SH-SY5Y (cell line): ENCODE measurements at regions not wholly inside any gene's neighbourhood (a gene's known extent, or its start where the extent isn't known, plus 50 kb on each side); places are given as distances from the start of the nearest gene placed in this dataset.

Source experiments
- GATA2 ChIP-seq: IDR thresholded peaks from 2 replicates; pipeline ENCODE4 v1.6.1; 2011; ENCODE audit warnings: mild to moderate bottlenecking, low read depth, low read length
- GATA3 ChIP-seq: IDR thresholded peaks from 2 replicates; pipeline ENCODE4 v1.6.1; 2011; ENCODE audit warnings: low read depth, mild to moderate bottlenecking, low read length, moderate library complexity

DNA sequence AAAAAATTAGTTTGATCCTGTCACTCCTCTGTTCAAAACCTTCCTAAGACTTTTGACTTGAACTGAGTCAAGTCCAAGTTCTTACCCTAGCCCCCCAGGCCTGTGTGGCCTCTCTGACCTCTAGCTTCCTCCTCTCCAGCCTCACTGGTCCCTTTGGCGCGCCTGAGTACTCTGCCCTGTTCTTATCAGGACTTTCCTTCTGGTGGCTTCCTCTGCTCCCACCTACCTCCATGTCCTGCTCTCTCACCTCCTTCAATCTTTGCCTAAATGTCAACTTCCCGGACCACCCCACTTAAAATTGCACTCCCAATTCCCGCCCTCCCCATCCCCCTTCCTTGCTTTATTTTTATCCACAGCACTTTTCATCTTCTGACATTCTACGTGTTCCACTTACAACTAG is 526.1 kb upstream of the KLF4 start:
- no peak for TF ChIP-seq GATA3

DNA sequence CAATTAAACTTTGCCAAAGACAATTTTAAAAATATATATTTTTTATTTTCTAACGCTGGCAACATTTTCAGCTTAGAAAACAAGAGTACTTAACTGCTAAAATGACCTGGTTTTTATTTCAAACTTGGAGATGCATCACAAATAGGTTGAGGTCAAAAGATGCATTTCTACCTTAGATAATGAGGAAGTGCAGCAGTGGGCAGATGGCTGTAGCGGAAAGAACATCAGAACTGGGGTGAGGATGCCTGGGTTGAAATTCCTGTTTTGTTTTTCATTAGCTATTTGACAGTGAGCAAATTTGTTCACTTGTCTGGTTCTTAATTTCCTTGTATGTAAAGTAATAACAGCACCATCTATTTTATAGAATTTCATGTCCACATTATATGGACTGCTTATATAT is 524.8 kb upstream of the KLF4 start:
- no peak for TF ChIP-seq GATA2
- TF ChIP-seq GATA3, result no peak

DNA sequence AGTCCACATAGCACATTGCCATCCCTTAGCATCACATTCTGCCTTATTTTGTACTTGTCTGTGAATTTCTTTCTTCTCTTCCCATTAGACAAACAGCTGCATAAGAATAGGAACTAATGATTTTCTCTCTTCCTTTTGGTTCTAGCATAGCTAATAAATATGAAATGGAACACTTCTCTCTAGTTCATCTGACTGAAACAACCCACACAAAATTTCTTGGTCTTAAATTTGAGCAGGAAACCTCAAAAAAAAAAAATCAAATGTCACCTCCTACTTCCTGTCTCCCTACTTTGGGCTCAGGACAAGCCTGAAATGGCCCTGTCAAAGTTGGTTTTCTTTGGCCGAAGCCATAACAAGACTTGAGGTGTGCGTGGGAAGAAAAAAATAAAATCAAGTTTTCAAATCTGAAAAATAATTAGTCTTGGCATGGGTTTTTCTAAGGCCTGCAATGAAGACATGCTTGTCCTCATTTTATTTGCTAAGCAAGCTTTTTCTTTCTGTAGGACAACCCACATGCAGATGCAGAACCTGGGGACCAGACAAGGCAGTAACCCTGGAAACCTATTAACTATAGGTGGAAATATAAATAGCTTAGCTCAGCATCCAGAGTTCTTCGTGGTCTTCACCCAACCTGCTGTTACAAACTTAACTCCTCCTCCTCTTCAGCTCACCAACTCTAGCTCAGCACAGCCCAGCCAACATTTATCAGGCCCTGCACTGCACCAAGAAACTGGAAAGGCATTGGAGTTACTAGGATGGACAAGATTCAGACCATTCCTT is 523.5 kb upstream of the KLF4 start:
- TF ChIP-seq GATA2 (no peak), GATA3 (no peak)

DNA sequence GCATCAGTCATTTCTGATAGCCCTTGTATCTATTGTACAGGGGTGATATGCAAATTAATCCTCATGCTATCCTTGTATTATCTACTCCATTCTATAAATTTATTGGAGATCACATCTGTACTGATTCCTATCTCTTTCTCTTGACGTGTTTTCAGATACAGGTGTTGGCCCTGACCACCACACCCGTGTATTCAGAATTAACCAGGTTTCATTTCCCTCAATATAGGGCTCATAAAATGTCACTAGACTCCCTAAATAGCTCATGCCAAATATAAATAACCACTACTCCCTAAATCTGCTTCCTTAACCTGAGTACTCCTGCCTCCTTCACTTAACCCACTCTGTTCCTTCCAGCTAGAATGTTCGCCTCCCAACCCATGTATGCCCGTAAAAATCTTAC is 522.8 kb upstream of the KLF4 start:
- no peak for TF ChIP-seq GATA3
- no peak for TF ChIP-seq GATA2

DNA sequence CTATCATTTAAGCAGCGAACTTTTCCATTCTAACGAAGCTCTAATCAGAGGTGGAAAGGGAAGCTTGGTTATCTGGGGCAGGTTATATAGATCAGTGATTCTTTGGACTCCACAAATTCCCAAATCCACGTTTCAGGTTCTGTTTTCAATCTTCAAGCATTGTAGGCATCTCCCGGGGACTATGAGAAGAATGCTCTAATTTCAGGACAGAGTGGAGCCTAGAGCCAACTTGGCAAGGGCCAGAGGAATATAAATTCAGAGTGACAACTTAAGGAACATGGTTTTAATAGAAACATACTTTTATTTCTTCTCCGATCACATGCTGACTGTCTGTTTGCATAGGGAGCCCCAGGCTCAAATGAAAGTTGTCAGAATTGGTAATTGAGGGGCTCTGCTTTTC is 514.0 kb upstream of the KLF4 start:
- TF ChIP-seq GATA2 (no peak), GATA3 (no peak)

DNA sequence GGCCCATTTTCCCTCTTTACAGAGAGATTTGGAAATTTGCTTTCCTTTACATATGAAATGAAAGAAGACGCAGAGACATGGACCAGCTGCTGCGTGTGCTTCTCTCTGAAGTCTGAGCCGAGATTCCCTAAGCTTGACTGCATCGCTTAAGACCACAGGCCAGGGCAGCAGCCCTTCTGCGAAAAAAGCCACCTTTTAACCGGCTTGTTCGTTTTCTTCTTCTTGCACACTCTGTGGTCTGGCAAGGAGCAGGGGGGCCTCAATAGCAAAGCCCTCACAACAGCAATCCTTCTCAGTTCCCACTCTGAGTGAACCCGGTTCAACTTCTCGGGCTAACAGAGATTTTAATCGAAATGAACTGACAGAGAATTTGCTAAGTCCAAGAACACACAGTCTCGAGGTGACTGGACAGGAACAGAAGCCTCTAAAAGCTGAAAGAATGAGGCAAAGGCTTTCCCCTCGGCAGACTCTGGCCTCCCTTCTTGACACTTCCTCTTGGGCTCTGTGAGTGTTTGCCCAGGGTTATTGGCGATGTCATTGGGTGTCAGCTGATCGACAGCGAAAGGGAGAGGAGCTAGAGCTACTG is 512.9 kb upstream of the KLF4 start:
- TF ChIP-seq GATA3 (no peak), GATA2 (no peak)

DNA sequence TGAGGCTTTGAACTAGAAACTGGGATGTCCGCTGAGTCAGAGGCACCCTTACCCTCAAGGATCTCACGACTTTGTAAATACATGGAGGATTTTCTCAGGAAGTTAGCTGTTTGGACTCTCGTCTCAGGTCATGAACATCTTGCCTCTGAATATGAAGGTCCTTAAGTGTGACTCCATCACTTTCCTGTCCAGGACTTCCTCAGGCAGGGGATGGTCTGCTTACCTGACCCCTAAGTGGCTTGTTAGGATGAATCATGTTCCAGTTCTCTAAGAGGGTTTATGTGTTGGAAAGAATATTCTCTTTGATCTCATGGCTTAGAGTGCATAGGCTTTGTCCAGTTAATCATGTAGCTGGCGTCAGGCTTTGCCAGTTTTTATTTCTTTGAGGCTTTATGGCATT is 511.7 kb upstream of the KLF4 start:
- TF ChIP-seq GATA3 (no peak), GATA2 (no peak)

DNA sequence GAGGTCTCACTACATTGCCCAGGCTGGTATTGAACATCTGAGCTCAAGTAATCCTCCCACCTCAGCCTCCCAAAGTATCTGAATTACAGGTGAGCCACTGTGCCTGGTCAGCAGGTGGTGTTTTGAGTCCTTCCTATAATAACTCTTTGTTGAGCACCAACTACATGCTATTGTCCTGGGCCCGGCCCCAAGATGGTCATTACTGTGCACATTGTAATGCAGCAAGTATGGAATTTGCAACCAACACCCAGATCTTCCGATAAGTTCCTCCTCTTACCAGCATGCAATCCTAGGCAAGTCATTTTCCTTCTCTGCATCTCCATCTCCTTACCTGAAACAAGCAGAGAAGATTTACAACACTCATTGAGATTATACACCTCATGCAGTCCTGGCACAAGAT is 510.3 kb upstream of the KLF4 start:
- TF ChIP-seq GATA2, result no peak
- TF ChIP-seq GATA3, result no peak

DNA sequence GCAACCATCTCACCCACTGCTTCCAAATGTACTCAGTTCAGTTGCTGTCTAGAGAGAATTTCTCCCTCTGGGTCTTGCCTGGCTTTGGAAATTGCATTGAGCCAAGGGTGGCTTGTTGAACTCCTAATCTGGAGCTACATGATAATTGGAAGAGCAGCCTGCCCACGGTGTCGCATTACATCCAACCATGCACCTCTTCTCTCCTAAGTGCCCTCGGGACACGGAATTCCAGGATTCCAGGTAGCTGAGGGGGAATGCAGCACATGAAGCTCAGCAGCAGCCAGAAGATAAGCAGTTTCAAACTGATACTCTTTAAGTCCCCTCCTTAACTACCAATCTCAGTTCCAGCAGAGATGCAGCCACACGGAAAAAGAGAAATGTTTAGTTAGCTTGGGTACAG is 509.4 kb upstream of the KLF4 start:
- TF ChIP-seq GATA2 (no peak), GATA3 (no peak)

DNA sequence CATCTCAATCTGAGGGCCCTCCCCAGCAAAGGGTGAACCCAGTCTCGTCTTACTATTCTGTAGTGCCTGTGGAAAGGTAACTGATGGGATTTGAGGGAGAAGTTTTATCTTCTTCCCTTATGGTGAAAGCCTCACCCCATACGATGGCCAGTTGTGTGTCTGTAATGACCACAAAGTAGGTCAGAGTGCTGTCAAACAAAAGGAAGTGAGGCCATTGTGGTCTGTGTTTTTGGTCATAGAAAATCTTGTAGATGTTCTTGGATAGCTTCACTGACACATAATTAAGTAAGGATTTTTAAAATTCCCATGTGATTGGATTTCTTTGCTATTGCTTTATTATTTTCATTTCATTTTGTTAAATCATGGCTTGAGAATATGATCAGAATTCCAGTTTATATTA is 505.1 kb upstream of the KLF4 start:
- TF ChIP-seq GATA2, result no peak
- TF ChIP-seq GATA3, result no peak

DNA sequence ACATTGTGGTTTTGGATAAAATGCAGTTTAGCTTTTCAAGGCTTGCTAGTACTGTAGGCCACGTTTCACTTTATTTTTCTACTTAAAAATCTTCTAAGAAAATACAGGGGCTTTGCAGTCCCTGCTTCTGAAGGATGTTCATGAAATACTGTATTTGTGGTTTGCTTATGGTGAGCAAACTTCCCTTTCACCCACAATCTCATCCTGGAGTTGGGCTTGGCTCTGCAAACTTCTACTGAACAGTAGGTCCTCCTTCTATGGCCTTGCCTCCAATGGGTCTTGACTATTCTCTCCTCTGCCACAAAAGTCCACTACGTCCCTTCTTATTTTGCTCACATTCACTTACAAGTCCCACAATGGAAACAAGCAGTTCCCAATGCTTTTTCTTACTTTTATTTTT is 502.7 kb upstream of the KLF4 start:
- TF ChIP-seq GATA3 (no peak), GATA2 (no peak)

DNA sequence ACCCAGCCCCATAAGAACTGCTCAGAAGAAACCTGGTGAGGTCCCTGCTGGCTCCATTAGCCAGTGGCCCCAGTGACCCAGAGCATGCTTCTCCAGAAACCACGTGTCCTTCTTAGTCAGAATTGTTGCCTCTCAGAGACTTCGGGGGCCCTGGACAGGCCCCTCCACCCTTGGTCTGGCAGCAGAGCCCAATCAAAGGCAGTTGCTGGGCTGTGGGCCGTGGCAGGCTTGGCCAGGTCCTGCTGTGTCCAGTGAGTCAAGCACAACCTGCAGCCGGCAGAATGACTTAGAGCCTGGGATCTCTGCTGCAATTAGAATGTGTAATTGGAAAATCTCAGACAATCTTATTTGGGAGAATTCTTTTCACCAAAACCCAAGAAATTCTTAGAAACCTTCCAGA is 502.0 kb upstream of the KLF4 start:
- TF ChIP-seq GATA2, result no peak
- no peak for TF ChIP-seq GATA3

DNA sequence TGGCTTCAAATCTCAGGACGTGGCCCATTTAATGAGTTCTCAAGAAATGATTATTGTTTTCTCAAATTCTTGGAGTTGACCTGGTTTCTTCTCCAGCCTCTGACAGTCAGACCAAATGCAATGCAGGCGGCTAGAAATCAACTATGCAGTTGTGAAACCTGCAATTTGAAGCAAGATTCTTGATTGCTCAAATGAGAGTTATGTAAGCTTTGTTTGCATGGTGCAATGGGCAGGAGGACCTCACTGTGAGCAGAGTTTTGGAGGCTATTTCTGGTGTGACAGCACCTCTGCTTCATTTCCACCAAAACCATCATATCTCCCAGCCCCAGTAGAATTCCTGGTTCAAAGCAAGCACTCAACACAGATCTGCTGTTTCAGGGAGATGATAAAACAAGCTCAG is 500.0 kb upstream of the KLF4 start:
- no peak for TF ChIP-seq GATA3
- TF ChIP-seq GATA2, result no peak

DNA sequence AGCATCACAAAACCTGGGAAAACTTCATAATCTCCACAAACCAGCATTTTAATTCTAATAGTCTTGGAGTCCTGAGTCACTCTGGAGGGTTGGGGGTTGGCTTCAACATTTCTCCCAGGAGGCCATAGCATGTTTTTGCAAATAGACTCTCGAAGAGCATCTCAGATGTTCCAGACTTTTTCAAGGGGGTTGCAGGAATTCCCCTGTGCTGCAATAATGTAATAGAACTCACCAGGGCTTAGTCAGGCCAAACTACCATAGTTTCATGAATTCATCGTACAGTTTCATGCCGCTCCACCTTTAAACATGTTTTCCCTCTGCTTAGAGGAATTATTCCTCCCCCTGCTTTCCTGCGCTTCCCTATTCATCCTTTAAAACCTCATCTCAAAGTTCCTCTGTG is 499.5 kb upstream of the KLF4 start:
- TF ChIP-seq GATA3 (no peak), GATA2 (no peak)

DNA sequence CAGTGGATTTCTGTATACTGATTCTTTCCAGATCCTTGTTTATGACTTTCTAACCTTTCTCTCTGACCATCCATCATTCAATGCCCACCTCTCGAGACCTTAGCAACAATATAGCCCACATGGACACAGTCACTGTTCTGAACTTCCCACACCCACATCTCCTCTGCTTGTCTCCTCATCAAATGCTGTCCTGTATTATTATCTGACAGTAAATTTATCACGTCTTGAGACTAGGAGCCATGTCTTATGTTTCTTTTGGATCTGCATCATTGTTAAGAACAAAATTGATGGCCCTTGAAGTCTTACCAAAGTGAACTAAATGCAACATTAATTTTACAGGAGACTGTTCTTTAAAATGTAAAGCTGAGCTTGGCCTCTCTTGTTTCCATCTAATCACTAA is 495.4 kb upstream of the KLF4 start:
- no peak for TF ChIP-seq GATA3
- no peak for TF ChIP-seq GATA2
